Immature natural killer cell (primary cell): ENCODE measurements at regions not wholly inside any gene's neighbourhood (a gene's known extent, or its start where the extent isn't known, plus 50 kb on each side); places are given as distances from the start of the nearest gene placed in this dataset.

ENCODE experiments used
- DNase-seq, 3 donors: peaks; one replicate each; pipeline ENCODE4 v3.0.0; 2022; ENCODE audit warnings: mixed read lengths in 1 of 3
- H3K27ac Mint-ChIP-seq, 6 donors: one replicate each; pipeline ENCODE4 v1.8.0; 2020; ENCODE audit warnings: mixed read lengths in 6 of 6, mild to moderate bottlenecking in 5 of 6, inconsistent platforms in 4 of 6, moderate library complexity in 3 of 6
- H3K27me3 Mint-ChIP-seq, 3 donors: one replicate each; pipeline ENCODE4 v1.8.0; 2020 to 2021; ENCODE audit warnings: low read depth in 3 of 3, mild to moderate bottlenecking in 3 of 3, mixed read lengths in 3 of 3, moderate library complexity in 3 of 3, inconsistent platforms in 1 of 3
- H3K36me3 Mint-ChIP-seq, 3 donors: one replicate each; pipeline ENCODE4 v1.8.0; 2020; ENCODE audit warnings: mixed read lengths in 3 of 3, inconsistent platforms in 2 of 3, mild to moderate bottlenecking in 2 of 3
- H3K4me1 Mint-ChIP-seq, 2 donors: one replicate each; pipeline ENCODE4 v1.8.0; 2020; ENCODE audit warnings: inconsistent platforms in 2 of 2, mild to moderate bottlenecking in 2 of 2, mixed read lengths in 2 of 2, moderate library complexity in 1 of 2
- H3K4me3 Mint-ChIP-seq, 5 donors: one replicate each; pipeline ENCODE4 v1.8.0; 2020; ENCODE audit warnings: mild to moderate bottlenecking in 5 of 5, mixed read lengths in 5 of 5, inconsistent platforms in 3 of 5, moderate library complexity in 3 of 5
- H3K9me3 Mint-ChIP-seq, 6 donors: one replicate each; pipeline ENCODE4 v1.8.0; 2020; ENCODE audit warnings: mild to moderate bottlenecking in 6 of 6, mixed read lengths in 6 of 6, inconsistent platforms in 4 of 6, moderate library complexity in 3 of 6

GRCh38 chr2:133821107-133821760, 253.0 kb upstream of the NCKAP5 start:
- peaks cover 0 to 2% (median 0%) of the 10 kb centered on the region in 6 donors for H3K9me3 Mint-ChIP-seq
- no peaks in the 10 kb centered on the region for H3K36me3 Mint-ChIP-seq
- DNase-seq = no peak
- H3K27ac Mint-ChIP-seq = no peak overlapping the region
- H3K4me1 Mint-ChIP-seq = no peaks in the 10 kb centered on the region
- H3K27me3 Mint-ChIP-seq = peaks cover 0 to 5% (median 4%) of the 10 kb centered on the region in 3 donors
- H3K4me3 Mint-ChIP-seq = no peak overlapping the region

GRCh38 chr2:133822517-133823225, 254.4 kb upstream of the NCKAP5 start:
- Mint-ChIP-seq H3K4me1 (no peaks in the 10 kb centered on the region), H3K36me3 (no peaks in the 10 kb centered on the region), H3K27ac (no peak overlapping the region), H3K27me3 (peaks cover 0 to 5% (median 4%) of the 10 kb centered on the region in 3 donors), H3K9me3 (peaks cover 0 to 2% (median 0%) of the 10 kb centered on the region in 6 donors), H3K4me3 (no peak overlapping the region)
- DNase-seq = no peak

- Mint-ChIP-seq H3K4me1 (no peaks in the 10 kb centered on the region), H3K36me3 (no peaks in the 10 kb centered on the region), H3K4me3 (no peak overlapping the region), H3K27me3 (peaks cover 0 to 9% (median 4%) of the 10 kb centered on the region in 3 donors), H3K9me3 (peaks cover 0 to 2% (median 0%) of the 10 kb centered on the region in 6 donors), H3K27ac (no peak overlapping the region)
- DNase-seq = no peak
Observed at GRCh38 chr2:133823226-133823550, 254.9 kb upstream of the NCKAP5 start.

DNA sequence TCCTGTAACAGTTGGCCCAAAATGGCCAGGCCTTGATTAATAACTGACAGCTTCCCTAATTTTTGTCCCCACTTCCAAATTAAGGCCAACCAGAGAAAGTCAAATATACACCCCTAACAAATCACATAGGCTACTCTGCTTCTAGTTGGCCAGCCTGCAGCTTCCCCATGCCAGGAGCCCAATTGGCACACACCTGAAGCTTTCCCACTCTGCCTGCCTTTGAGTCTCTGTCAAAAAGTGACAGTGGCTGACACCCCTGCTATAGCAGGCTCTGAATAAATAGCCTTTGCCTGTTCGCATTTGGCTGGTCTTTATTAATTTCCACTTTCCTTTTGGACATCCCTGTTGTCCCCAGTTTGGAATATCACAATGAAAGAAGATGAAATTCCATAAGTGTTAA, 256.6 kb upstream of the NCKAP5 start:
- DNase-seq = no peak
- Mint-ChIP-seq H3K36me3 (no peaks in the 10 kb centered on the region), H3K27me3 (peaks cover 4 to 9% (median 4%) of the 10 kb centered on the region in 3 donors), H3K4me1 (no peaks in the 10 kb centered on the region), H3K27ac (no peak overlapping the region), H3K4me3 (no peak overlapping the region), H3K9me3 (peaks cover 0 to 2% (median 0%) of the 10 kb centered on the region in 6 donors)

DNA sequence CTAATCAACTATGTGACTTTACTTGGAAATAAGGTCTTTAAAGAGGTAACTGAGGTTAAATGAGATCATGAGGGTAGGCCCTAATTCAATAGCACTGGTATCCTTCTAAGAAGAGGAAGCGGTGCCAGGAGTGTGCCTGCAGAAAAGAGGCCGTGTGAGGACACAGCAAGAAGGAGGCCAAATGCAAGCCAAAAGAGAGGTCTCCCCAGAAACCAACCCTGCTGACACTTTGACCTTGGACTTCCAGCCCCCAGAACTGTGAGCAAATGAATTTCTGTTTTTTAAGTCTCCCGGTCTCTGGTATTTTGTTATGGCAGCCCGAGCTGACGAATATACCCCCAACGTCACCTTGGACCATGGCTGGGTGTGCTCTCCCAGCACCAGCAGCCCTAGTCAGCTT, 257.5 kb upstream of the NCKAP5 start:
- H3K4me3 Mint-ChIP-seq = no peak overlapping the region
- peaks cover 4 to 8% (median 4%) of the 10 kb centered on the region in 3 donors for H3K27me3 Mint-ChIP-seq
- no peak for DNase-seq
- H3K36me3 Mint-ChIP-seq = no peaks in the 10 kb centered on the region
- no peaks in the 10 kb centered on the region for H3K4me1 Mint-ChIP-seq
- H3K27ac Mint-ChIP-seq = no peak overlapping the region
- H3K9me3 Mint-ChIP-seq = peaks cover 0 to 2% (median 0%) of the 10 kb centered on the region in 6 donors

GRCh38 chr2:133828913-133829312, 260.6 kb upstream of the NCKAP5 start:
- no peak overlapping the region for H3K4me3 Mint-ChIP-seq
- H3K9me3 Mint-ChIP-seq = peaks cover 0 to 2% (median 0%) of the 10 kb centered on the region in 6 donors
- H3K4me1 Mint-ChIP-seq = no peaks in the 10 kb centered on the region
- H3K27me3 Mint-ChIP-seq = peaks cover 0 to 10% (median 4%) of the 10 kb centered on the region in 3 donors
- H3K27ac Mint-ChIP-seq = no peak overlapping the region
- H3K36me3 Mint-ChIP-seq = no peaks in the 10 kb centered on the region
- no peak for DNase-seq

DNA sequence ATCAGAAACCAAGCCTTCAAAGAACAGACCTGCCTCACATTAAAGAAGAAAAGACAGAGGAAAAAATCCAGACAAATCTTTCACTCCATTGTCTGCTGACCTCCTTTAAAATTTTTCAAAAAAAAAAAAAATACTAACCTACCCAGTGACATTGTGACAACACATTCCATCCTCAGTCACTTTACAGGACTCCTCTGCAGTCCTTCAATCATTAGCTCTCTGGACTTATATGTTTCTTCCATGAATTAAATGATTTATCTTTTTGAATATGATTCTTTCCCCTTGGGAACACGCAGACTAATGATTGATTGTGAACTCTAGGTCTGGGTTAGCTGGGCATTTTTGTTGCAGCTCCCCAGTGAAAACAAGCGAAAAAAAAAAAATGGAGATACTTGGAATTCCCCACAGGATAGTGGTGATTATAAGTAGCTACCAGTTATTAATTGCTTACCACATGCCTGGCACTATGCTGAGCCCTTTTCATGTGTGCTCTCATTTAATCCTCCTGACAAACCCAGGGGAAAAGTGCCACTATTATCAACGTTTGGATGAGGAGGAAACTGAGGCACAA, 261.3 kb upstream of the NCKAP5 start:
- Mint-ChIP-seq H3K27ac (no peak overlapping the region), H3K27me3 (peaks cover 0 to 10% (median 4%) of the 10 kb centered on the region in 3 donors), H3K9me3 (peaks cover 0 to 2% (median 0%) of the 10 kb centered on the region in 6 donors), H3K36me3 (no peaks in the 10 kb centered on the region), H3K4me3 (no peak overlapping the region), H3K4me1 (no peaks in the 10 kb centered on the region)
- no peak for DNase-seq

DNA sequence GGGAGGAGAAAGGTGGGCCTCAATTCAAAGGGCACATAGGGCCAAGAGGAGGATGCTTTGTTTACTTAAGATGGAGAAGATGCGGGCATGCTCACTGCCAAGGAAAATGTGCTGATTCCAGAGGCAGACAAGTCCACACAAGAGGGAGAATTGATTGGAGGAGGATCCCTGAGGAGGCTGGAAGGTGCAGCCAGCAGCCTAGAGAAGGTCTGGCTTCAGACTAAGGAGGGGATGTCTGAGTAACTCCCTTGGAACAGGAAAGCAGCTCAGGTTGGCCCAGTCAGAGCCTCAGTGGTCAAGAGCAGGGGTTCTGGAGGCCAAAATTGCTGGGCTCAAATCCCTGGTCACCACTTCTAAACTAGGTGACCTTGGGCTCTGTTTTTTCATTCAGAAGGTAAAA, 265.5 kb upstream of the NCKAP5 start:
- no peak overlapping the region for H3K4me3 Mint-ChIP-seq
- H3K27me3 Mint-ChIP-seq = peaks cover 0 to 6% (median 4%) of the 10 kb centered on the region in 3 donors
- H3K4me1 Mint-ChIP-seq = no peaks in the 10 kb centered on the region
- H3K9me3 Mint-ChIP-seq = no peaks in the 10 kb centered on the region
- DNase-seq = no peak
- H3K36me3 Mint-ChIP-seq = no peaks in the 10 kb centered on the region
- H3K27ac Mint-ChIP-seq = no peak overlapping the region

DNA sequence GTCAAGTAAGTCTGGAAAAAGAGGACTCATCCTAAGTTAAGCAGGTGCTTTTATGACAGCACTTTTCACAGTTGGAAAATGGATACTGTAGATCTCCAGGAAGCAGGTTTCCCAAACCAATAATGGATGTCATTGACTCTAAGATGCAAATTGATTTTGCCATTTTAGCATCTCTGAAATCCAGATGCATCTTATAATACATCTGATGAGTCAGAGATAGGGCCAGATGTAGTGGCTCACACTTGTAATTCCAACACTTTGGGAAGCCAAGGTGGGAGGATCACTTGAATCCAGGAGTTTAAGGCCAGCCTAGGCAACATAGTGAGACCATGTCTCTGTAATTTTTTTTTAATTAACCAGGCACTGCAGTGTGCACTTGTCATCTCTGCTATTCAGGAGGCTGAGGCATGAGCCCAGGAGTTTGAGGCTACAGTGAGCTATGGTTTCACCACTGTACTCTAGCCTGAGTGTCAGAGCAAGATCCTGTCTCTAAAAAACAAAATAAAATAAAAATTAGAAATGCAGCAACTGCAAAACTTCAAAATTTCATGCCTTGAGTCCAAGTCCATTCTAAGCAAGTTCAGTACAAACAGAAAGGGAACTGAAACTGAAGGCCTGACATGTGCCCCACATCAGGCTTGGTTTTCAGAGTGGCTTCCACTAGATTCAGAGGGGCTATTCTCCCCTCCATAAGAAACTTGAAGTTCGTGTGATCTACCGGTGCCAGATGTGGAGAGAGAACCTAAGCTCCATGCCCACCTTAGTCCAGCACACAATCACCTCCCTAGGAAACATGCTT, 267.8 kb upstream of the NCKAP5 start:
- Mint-ChIP-seq H3K4me1 (no peaks in the 10 kb centered on the region), H3K9me3 (no peaks in the 10 kb centered on the region), H3K27ac (no peak overlapping the region), H3K4me3 (no peak overlapping the region), H3K27me3 (peaks cover 0 to 3% (median 0%) of the 10 kb centered on the region in 3 donors), H3K36me3 (no peaks in the 10 kb centered on the region)
- no peak for DNase-seq

- Mint-ChIP-seq H3K9me3 (no peaks in the 10 kb centered on the region), H3K4me1 (no peaks in the 10 kb centered on the region), H3K27me3 (peaks cover 0 to 3% (median 0%) of the 10 kb centered on the region in 3 donors), H3K36me3 (no peaks in the 10 kb centered on the region), H3K4me3 (no peak overlapping the region), H3K27ac (no peak overlapping the region)
- no peak for DNase-seq
Observed at GRCh38 chr2:133836691-133837345, 268.6 kb upstream of the NCKAP5 start.

DNA sequence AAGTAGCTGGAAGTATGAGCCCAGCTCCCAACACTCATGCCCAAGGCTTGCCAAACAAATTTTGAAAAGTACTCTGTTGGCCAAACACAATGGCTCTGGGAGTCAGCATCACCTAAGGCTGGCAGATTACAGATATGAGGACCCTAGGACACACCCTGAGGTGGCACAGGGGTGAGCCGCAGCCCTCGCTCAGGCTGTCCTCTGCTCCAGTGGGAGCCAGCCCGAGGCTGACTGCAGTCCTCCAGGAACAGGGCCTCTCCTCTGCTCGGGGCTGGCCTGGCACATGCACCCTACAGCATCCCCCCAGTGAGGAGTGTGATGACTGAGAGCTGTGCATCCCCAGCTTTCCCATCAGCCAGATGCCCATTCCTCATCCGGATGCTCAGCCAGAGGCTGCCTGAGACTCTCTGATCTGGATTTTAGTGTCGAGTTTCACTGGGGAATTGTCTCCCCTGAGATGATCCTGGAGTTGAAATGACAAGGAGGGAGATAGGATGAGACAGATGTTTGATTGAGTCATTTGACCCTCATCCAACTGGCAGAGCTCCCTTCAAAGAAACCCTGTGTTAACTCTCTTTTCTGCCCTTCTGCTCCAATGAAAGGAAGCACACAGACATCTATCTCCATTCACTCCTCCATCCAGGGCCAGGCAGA, 269.3 kb upstream of the NCKAP5 start:
- Mint-ChIP-seq H3K27ac (no peak overlapping the region), H3K9me3 (no peaks in the 10 kb centered on the region), H3K4me3 (no peak overlapping the region), H3K36me3 (no peaks in the 10 kb centered on the region), H3K27me3 (peaks cover 0 to 3% (median 1%) of the 10 kb centered on the region in 3 donors), H3K4me1 (no peaks in the 10 kb centered on the region)
- DNase-seq = no peak

DNA sequence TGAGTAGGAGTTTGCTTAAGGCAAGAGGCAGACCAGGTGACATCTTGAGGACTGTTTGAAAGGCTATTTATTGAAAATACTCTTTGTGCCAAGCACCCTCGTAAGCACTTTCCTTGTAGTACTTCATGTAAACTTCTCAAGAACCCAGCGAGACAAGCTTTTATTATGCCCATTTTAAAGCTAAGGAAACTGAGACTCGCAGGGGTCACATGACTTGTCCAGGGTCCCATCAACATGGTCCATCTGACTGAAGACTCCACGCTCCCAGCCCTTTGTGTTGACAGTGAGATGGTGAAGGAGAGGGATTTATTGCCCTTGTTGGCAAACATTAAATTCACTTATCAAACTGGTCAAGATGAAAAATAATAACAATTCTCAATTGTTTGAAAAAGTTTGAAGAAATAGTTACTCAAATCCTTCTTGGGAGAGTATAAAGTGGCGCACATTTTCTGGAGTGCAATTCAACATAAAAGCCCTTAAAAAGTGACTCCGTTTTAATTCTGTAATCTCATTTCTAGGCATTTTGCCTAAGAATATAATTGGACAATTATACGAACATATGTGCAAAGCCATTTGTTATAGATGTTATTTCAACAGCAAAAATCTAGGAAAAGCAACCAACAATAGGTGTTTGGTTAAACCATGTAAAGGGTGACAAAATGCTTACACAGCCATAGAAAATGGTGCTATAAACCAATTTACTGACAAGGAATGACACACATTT, 270.5 kb upstream of the NCKAP5 start:
- Mint-ChIP-seq H3K9me3 (no peaks in the 10 kb centered on the region), H3K4me1 (no peaks in the 10 kb centered on the region), H3K27me3 (peaks cover 0 to 1% (median under 1%) of the 10 kb centered on the region in 3 donors), H3K36me3 (no peaks in the 10 kb centered on the region), H3K4me3 (no peak overlapping the region), H3K27ac (no peak overlapping the region)
- DNase-seq = no peak
